IMR-90 (cell line): ENCODE measurements at regions not wholly inside any gene's neighbourhood (a gene's known extent, or its start where the extent isn't known, plus 50 kb on each side); places are given as distances from the start of the nearest gene placed in this dataset.

ENCODE experiments used
- ATAC-seq: fragments of 200-7000 bp; cut with Tn5 transposase; 2 replicates; pipeline ENCODE4 v1.9.1; 2020; ENCODE audit warnings: low read depth, mild to moderate bottlenecking, moderate library complexity
- BruUV-seq: library from RNA; stranded (reverse); fragments of 400-500 nt; replicated peaks from 2 replicates; lab custom pipeline; 2021; lab: Mats Ljungman, UMichigan
- CTCF ChIA-PET: fragments of 300-600 bp; formaldehyde crosslinking; extraction: SDS; loops from one replicate; lab custom pipeline; 2021; ENCODE audit warnings: antibody characterized with exemption; lab: Yijun Ruan, JAX
- POLR2A ChIA-PET: fragments of 300-600 bp; sonication (Branson Sonifier 250); formaldehyde crosslinking; loops from one replicate; lab custom pipeline; 2022; ENCODE audit warnings: antibody characterized with exemption; ENCODE audit not compliant: unreplicated experiment; lab: Charles Lee
- DNase-seq: peaks from one replicate; pipeline ENCODE4 v3.0.0; 2013
- H2AFZ ChIP-seq: replicated peaks from 2 replicates; pipeline ENCODE3; 2013; ENCODE audit warnings: low read length, mild to moderate bottlenecking; ENCODE audit not compliant: poor library complexity
- H2AK5ac ChIP-seq: 2 replicates; pipeline ENCODE4 v1.6.1; 2013; ENCODE audit warnings: low read depth, low read length, inconsistent platforms
- H2AK9ac ChIP-seq: replicated peaks from 2 replicates; pipeline ENCODE3; 2013; ENCODE audit warnings: mild to moderate bottlenecking, low read depth, low read length, moderate library complexity; ENCODE audit not compliant: poor library complexity
- H2BK120ac ChIP-seq: 2 replicates; pipeline ENCODE4 v1.6.1; 2013; ENCODE audit warnings: low read depth, low read length, inconsistent platforms
- H2BK15ac ChIP-seq: 3 replicates; pipeline ENCODE4 v1.6.1; 2013; ENCODE audit warnings: low read depth, low read length, inconsistent platforms
- H2BK20ac ChIP-seq: 2 replicates; pipeline ENCODE4 v1.6.1; 2013; ENCODE audit warnings: low read depth, mild to moderate bottlenecking, inconsistent platforms, low read length, moderate library complexity
- H2BK5ac ChIP-seq: 2 replicates; pipeline ENCODE4 v1.6.1; 2013; ENCODE audit warnings: mild to moderate bottlenecking, low read depth, low read length, inconsistent platforms; ENCODE audit not compliant: poor library complexity, severe bottlenecking
- H3K14ac ChIP-seq: replicated peaks from 2 replicates; pipeline ENCODE4 v1.6.1; 2013; ENCODE audit warnings: low read depth, low read length, inconsistent platforms
- H3K18ac ChIP-seq: 2 replicates; pipeline ENCODE4 v1.6.1; 2013; ENCODE audit warnings: low read depth, low read length, control low read depth
- H3K23ac ChIP-seq: 2 replicates; pipeline ENCODE4 v1.6.1; 2013; ENCODE audit warnings: low read depth, low read length, inconsistent platforms
- H3K27ac ChIP-seq: 2 replicates; pipeline ENCODE4 v1.5.1; 2013; ENCODE audit warnings: mild to moderate bottlenecking, control low read depth, low read length; ENCODE audit not compliant: insufficient read depth
- H3K27me3 ChIP-seq: 2 replicates; pipeline ENCODE4 v1.6.1; 2013; ENCODE audit warnings: low read length; ENCODE audit not compliant: control insufficient read depth, insufficient read depth
- H3K36me3 ChIP-seq: 2 replicates; pipeline ENCODE4 v1.6.1; 2013; ENCODE audit warnings: low read length, mixed read lengths; ENCODE audit not compliant: control insufficient read depth, insufficient read depth
- H3K4ac ChIP-seq: 2 replicates; pipeline ENCODE4 v1.6.1; 2013; ENCODE audit warnings: low read depth, low read length, inconsistent platforms
- H3K4me1 ChIP-seq: 2 replicates; pipeline ENCODE4 v1.6.1; 2013; ENCODE audit warnings: low read length, mixed read lengths; ENCODE audit not compliant: control insufficient read depth, insufficient read depth
- H3K4me2 ChIP-seq: 2 replicates; pipeline ENCODE4 v1.6.1; 2013; ENCODE audit warnings: low read depth, mild to moderate bottlenecking, control low read depth, low read length, moderate library complexity
- H3K4me3 ChIP-seq: 2 replicates; pipeline ENCODE4 v1.5.1; 2013; ENCODE audit warnings: low read depth, mild to moderate bottlenecking, control low read depth, low read length, moderate library complexity; ENCODE audit not compliant: insufficient read depth
- H3K56ac ChIP-seq: 2 replicates; pipeline ENCODE4 v1.6.1; 2013; ENCODE audit warnings: low read length, inconsistent platforms; ENCODE audit not compliant: insufficient read depth; ENCODE audit errors: extremely low read depth
- H3K79me1 ChIP-seq, 2 experiments: 2 replicates each; pipeline ENCODE4 v1.6.1; 2013; ENCODE audit warnings: low read length in 2 of 2, inconsistent platforms in 1 of 2, low read depth in 1 of 2
- H3K9ac ChIP-seq: 2 replicates; pipeline ENCODE4 v1.6.1; 2013; ENCODE audit warnings: low read depth, low read length, control low read depth
- H3K9me1 ChIP-seq: 2 replicates; pipeline ENCODE4 v1.6.1; 2013; ENCODE audit warnings: low read length, inconsistent platforms; ENCODE audit not compliant: insufficient read depth
- H3K9me3 ChIP-seq: 2 replicates; pipeline ENCODE4 v1.6.1; 2013; ENCODE audit warnings: low read length; ENCODE audit not compliant: control insufficient read depth, insufficient read depth
- H4K20me1 ChIP-seq: 2 replicates; pipeline ENCODE4 v1.6.1; 2013; ENCODE audit warnings: low read length, inconsistent platforms; ENCODE audit not compliant: insufficient read depth
- H4K5ac ChIP-seq: 2 replicates; pipeline ENCODE4 v1.6.1; 2013; ENCODE audit warnings: mild to moderate bottlenecking, low read depth, low read length, control low read depth
- H4K8ac ChIP-seq, 2 experiments: 2 replicates each; pipeline ENCODE4 v1.6.1; 2013; ENCODE audit warnings: low read depth in 2 of 2, low read length in 2 of 2, control low read depth in 1 of 2, inconsistent platforms in 1 of 2
- H4K91ac ChIP-seq: 2 replicates; pipeline ENCODE4 v1.6.1; 2013; ENCODE audit warnings: low read depth, low read length, inconsistent platforms; ENCODE audit not compliant: insufficient read depth
- BHLHE40 ChIP-seq: fragments of 150-350 bp; IDR thresholded peaks from 2 replicates; pipeline ENCODE4 v1.6.1; 2016; ENCODE audit warnings: mild to moderate bottlenecking, low read depth, low read length
- CHD1 ChIP-seq: IDR thresholded peaks from 2 replicates; pipeline ENCODE4 v1.6.1; 2012; ENCODE audit warnings: low read depth, low read length, improper control_type of control experiment
- CTCF ChIP-seq: conservative IDR thresholded peaks from 2 replicates; pipeline ENCODE4 v1.5.1; 2012; ENCODE audit warnings: mild to moderate bottlenecking, low read depth, low read length, improper control_type of control experiment
- FOS ChIP-seq: fragments of 150-350 bp; IDR thresholded peaks from 2 replicates; pipeline ENCODE4 v1.6.1; 2016; ENCODE audit warnings: low read depth, low read length
- MAFK ChIP-seq: IDR thresholded peaks from 2 replicates; pipeline ENCODE4 v1.6.1; 2012; ENCODE audit warnings: low read depth, low read length, improper control_type of control experiment
- MAZ ChIP-seq: IDR thresholded peaks from 2 replicates; pipeline ENCODE4 v1.6.1; 2012; ENCODE audit warnings: low read depth, mild to moderate bottlenecking, low read length, improper control_type of control experiment, moderate library complexity, borderline replicate concordance
- RAD21 ChIP-seq: IDR thresholded peaks from 2 replicates; pipeline ENCODE4 v1.6.1; 2012; ENCODE audit warnings: low read length, improper control_type of control experiment
- RCOR1 ChIP-seq: IDR thresholded peaks from 2 replicates; pipeline ENCODE4 v1.6.1; 2012; ENCODE audit warnings: mild to moderate bottlenecking, low read length, improper control_type of control experiment; ENCODE audit not compliant: insufficient replicate concordance
- RFX5 ChIP-seq: IDR thresholded peaks from 2 replicates; pipeline ENCODE4 v1.8.0; 2012; ENCODE audit warnings: low read depth, mild to moderate bottlenecking, low read length, moderate library complexity
- WGBS, 2 experiments: methylation state at CpG; one replicate each; pipeline versions ENCODE4 v1.1.5 to v1.1.7; 2013; ENCODE audit warnings: missing lambda C conversion rate in 2 of 2; ENCODE audit not compliant: insufficient read length in 1 of 2; ENCODE audit errors: extremely low coverage in 2 of 2; 5-methylcytosine and 5-hydroxymethylcytosine counted together
- dilution Hi-C: fragments of 300-500 bp; cut with HindIII; formaldehyde crosslinking; loops from one replicate; pipeline ENCODE4 v1.14.3; 2018; ENCODE audit warnings: low sequenced_read_pairs; ENCODE audit not compliant: unreplicated experiment
- in situ Hi-C: fragments of 300-500 bp; cut with MboI; formaldehyde crosslinking; loops from 3 replicates; pipeline ENCODE4 v1.14.3; 2019; ENCODE audit warnings: low sequenced_read_pairs, inconsistent platforms, mixed read lengths
- intact Hi-C: fragments of 100-400 bp; cut with micrococcal nuclease; formaldehyde crosslinking; loops from 2 replicates; pipeline ENCODE4 v1.10.0; 2022

DNA sequence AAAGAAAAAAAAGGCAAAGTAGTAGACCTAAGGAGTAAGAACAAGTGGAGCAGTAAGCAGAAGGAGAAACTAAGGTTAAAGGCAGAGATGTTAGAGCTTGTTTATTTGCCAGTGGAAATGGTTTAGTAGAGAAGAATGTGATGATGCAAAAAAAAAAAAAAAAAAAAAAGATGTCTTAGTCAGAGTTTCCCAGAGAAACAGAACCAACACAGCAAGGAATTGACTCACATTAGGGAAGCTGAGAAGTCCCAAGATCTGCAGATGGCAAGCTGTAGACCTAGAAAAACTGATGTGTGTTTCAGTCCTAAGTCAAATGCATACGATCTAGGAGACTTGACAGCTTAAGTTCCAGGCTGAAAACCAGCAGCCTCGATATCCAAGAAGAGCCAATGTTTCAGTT lies 1548.8 kb upstream of the LRRTM1 start:
- DNase-seq = peak; percentile 0

More for the DNA sequence above, 1548.8 kb upstream of the LRRTM1 start:
- no peak overlapping the region for H3K56ac ChIP-seq
- no peak overlapping the region for H3K14ac ChIP-seq
- WGBS, 2 experiments = 44% methylated on average over 2 of the region's 2 CpGs; no CpG with 5 or more reads in 1 of the 2 experiments
- no peak overlapping the region for H3K4me3 ChIP-seq
- no peak overlapping the region for H3K9ac ChIP-seq
- no peak overlapping the region for H2BK120ac ChIP-seq
- H2BK15ac ChIP-seq = no peak overlapping the region
- H2BK5ac ChIP-seq = no peak overlapping the region
- H2AFZ ChIP-seq = no peak overlapping the region
- no peak overlapping the region for H2AK9ac ChIP-seq
- intact Hi-C loops (no loop called here), dilution Hi-C loops (no loop called here), in situ Hi-C loops (no loop called here)
- H2AK5ac ChIP-seq = no peak overlapping the region
- no peak overlapping the region for H3K4ac ChIP-seq
- H3K18ac ChIP-seq = no peak overlapping the region
- ChIA-PET POLR2A (no interaction called here), CTCF (no interaction called here)
- H3K27ac ChIP-seq = no peak overlapping the region
- H4K91ac ChIP-seq = no peak overlapping the region
- TF ChIP-seq CHD1 (no peak), CTCF (no peak), RAD21 (no peak), FOS (no peak), MAFK (no peak), RCOR1 (no peak), MAZ (no peak), RFX5 (no peak), BHLHE40 (no peak)
- ATAC-seq = no peak
- H3K4me1 ChIP-seq = no peaks in the 10 kb centered on the region
- H3K9me3 ChIP-seq = peaks cover 7% of the 10 kb centered on the region; the same call in 1 of the 2 replicates
- no peaks in the 10 kb centered on the region for H3K27me3 ChIP-seq
- H3K9me1 ChIP-seq = no peaks in the 10 kb centered on the region
- H3K36me3 ChIP-seq = no peaks in the 10 kb centered on the region
- no peak overlapping the region for H3K4me2 ChIP-seq
- no peaks in the 10 kb centered on the region for H4K20me1 ChIP-seq
- H3K23ac ChIP-seq = no peak overlapping the region
- no peak overlapping the region for H4K5ac ChIP-seq
- H2BK20ac ChIP-seq = no peak overlapping the region
- no peaks in the 10 kb centered on the region for H3K79me1 ChIP-seq
- no peak overlapping the region for H4K8ac ChIP-seq
- BruUV-seq = no TSS peak
